Globus pallidus (tissue), 1 donor: ENCODE measurements at regions not wholly inside any gene's neighbourhood (a gene's known extent, or its start where the extent isn't known, plus 50 kb on each side); places are given as distances from the start of the nearest gene placed in this dataset.

Experiments
- DNase-seq: peaks from one replicate; pipeline ENCODE4 v3.0.0-alpha.2; 2015; ENCODE audit warnings: low spot score

GRCh38 chr12:89919241-89919906, 210.7 kb upstream of the ATP2B1 start:
- DNase-seq: no peak

DNA sequence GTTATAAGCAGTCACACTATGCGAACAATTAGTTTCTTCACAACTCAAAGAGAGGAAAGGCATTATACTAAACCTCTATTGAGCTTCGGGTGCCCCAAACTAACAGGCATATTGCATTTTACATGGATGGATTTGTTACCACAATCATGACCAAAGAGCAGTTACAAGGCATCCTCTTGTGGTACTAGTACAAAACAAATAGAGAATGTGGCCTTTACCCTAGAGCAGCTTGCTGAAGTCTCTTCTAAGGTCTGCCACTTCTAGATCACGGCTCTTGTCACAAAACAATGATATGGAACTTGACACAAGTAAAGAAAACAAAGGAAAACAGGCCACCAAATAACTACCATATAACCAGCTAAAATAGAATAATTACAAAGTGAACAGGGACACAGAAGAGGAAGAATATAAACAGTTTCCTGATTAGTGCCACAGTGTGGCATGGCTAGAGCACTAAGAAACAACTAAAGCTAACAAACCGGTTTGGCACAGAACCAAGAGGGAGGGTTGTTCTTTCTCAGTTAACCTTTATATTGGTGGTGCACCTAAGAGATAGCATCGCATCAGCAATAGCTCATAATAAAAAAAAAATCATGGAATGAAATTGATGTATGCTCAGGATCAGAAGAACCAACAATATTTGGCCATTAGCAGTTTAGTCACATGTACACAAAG, 209.7 kb upstream of the ATP2B1 start:
- no peak for DNase-seq

GRCh38 chr12:89909753-89910152, 201.1 kb upstream of the ATP2B1 start:
- DNase-seq: no peak

DNA sequence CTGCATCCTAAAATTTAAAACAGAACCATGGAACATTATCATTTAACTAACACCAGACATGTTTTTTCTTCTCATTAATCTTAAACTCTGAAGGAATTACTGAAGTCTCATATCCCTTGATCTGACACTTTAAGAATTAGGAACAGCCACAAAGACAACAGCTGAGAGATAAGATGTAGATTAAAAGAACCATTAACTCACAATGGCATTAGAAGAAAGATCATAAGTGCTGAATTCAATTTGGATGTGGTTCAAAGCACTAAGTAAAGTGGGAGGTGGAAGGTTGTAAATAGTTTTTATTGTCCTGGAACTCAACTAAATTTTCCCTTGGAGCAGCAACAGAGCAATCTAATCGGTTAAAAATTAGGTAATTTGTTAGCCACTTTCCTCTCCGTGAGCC, 199.0 kb upstream of the ATP2B1 start:
- DNase-seq: no peak

- DNase-seq: no peak
These were observed 198.2 kb upstream of the ATP2B1 start for GRCh38 chr12:89906824-89907223.

GRCh38 chr12:89906178-89906577, 197.5 kb upstream of the ATP2B1 start:
- no peak for DNase-seq

GRCh38 chr12:89901906-89902642, 193.4 kb upstream of the ATP2B1 start:
- DNase-seq: no peak

- no peak for DNase-seq
These were observed 192.7 kb upstream of the ATP2B1 start for GRCh38 chr12:89901319-89901718.

DNA sequence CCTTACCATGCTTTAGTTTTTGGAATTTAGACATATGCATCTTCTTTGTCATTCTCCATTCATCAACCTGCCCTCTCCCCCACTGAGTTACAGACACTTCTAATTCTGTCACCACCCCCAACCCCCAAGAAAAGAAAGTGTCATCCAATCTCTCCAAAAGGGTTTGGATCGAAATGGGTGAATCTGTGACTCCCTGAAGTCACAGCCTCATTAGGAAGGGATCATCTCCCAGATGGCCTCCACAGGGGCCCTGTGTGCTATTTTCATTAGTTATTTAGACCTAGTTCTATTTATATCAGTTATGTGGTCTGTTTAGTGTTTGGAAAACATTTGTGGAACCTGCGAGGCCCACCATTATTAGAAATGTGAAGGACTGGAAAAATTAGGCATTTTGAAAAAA, 191.0 kb upstream of the ATP2B1 start:
- no peak for DNase-seq

- no peak for DNase-seq
These were observed 187.0 kb upstream of the ATP2B1 start for GRCh38 chr12:89895591-89895990.

GRCh38 chr12:89895101-89895500, 186.5 kb upstream of the ATP2B1 start:
- no peak for DNase-seq

- no peak for DNase-seq
These were observed 185.5 kb upstream of the ATP2B1 start for GRCh38 chr12:89893972-89894706.

DNA sequence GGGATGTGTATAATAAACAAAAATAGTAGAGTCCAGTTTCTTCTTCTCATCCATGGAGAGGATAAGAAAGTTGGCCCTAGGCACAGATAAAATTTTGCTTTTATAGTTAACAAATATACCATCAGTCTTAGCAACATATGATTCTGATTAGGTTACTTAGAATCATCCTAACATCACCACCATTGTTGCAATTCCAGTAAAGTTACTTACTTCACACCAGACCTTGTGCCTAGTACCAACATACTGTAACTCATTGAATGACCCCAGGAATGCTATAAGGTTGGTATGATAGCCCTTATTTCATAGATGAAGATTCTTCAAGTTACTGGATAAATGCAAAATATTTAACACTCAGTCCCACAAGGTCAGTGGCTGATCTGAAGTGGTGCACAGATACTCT, 183.8 kb upstream of the ATP2B1 start:
- no peak for DNase-seq

DNA sequence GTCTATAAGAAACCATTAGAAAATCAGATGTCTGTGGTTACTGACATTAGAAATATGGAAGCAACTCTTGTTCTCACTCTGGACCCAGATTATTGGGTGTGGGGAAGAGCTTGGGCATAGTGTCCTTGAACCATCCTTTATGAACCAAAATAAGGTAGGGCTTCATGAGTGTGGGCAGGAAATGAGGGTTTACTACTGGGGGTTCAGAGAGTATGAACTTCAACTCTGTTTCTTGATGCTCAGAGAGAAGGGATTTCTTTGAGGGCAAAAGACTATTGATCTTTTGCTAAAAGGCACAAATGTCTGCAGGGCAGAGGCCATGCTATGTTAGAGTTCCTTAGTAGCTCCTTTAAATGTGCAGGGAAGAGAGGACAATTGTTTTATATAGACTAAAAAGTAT, 183.3 kb upstream of the ATP2B1 start:
- DNase-seq: no peak

DNA sequence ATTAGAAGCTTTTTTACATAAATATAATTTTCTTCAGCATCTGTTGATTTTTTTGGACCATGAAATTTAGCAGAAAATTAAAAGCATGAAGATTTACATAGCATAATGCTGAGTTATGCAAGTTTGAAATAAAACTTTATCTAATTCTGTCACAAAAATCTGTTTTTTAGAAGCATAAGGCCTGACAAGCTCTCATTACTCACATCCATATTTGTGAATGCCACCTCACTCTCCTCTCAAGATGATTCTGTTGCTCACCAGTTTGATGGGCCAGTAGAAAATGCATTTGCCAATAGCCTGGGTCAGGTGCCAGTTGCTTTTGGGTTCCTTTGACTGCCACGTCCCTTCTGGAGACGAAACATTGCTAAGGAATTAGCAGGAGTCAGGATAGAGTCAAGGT, 181.5 kb upstream of the ATP2B1 start:
- DNase-seq: no peak

DNA sequence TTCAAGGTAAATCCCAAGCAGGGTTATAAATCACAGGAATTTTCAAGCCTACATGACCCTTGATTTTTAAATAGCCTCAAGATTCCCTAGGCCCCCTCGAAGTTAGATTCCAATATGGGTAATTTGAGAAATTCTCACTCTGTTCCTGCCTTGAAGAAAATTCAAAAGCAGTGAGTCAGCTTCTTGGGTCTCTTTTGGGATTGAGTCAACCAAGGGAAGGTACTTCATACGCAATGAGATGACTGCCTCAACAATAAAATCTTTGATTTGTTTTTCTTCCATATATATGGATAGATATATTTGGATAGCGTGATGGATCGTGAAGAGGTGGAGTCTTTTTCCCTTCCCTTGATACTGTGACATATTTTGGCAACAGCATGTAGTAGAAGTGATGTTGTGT, 180.4 kb upstream of the ATP2B1 start:
- DNase-seq: no peak

GRCh38 chr12:89884952-89885351, 176.3 kb upstream of the ATP2B1 start:
- no peak for DNase-seq

DNA sequence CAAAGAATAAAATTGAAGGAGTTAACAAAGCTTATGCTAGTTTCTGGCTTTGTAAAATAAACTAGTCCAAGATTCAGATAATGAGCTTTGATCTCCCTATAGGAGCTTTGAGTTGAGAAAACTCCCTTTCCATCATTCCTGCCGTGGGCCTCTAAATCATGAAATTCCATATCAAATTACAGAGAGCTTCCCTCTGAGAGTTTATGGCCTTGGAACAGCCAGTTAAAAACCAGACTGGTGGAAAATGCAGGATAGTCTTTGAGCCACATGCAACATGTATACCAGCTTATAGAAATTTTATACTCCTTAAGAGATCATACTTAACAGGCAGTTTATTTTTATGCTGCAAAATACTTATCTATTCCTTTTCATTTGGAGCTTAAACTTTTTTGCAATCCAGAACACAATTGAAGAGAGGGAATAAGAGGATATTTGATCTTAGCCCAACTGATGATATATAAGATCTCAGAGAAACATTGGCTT, 175.8 kb upstream of the ATP2B1 start:
- no peak for DNase-seq

DNA sequence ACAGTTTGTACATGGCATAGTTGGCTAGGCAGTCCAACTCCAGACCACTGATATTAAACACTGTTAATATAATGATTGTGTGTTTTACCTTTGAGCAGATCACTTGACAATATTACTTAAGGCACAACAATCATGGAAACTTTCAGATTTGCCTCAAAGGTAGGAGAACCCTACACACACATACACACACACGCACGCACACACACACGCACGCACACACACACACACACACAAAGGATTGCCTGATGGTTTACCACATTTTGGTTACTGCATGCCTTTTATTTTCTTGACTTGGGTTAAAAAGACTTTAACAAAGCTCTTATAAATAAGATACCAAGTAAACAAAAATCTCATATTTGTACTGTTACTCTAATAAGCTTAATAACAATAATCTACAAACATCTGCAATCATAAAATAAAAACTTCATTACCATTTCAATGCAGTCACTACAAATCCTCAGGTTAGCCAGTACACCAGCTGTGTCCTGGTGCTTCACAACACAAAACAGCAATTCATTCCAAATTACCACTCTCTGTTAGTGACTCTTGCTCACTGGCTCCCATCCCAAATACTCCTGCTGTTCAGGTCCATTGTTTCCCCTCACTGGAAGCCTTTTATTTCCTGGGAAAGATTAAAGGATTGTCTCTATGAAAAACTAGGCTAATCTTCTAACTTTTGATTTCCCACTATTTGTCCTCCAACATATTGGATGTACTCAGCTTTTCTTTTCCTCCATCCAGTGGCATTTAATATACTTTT, 175.2 kb upstream of the ATP2B1 start:
- DNase-seq: no peak

DNA sequence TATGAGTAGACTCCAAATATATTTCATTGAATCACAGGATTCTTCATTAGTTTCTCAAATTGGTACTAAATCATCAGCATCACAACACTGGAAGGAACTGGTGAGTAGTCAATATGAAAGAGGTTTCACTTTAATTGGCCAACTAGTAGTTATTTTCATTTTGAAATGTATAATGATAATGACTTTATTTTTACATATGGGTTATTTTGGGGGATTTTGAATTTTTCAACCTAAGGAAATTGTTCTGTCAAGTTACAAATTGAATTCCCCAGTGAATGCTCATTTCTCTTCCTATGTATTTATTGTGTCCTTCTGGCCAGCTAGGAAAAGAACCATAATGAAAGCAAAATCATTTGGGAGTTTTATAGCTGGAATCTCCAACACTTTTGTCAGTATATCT, 174.2 kb upstream of the ATP2B1 start:
- no peak for DNase-seq

- no peak for DNase-seq
These were observed 173.4 kb upstream of the ATP2B1 start for GRCh38 chr12:89882050-89882449.
